ENCODE measurements at regions not wholly inside any gene's neighbourhood (a gene's known extent, or its start where the extent isn't known, plus 50 kb on each side); places are given as distances from the start of the nearest gene placed in this dataset.

- intact Hi-C loops (cut with micrococcal nuclease): no loop called here
Measured at GRCh38 chr6:16857969-16858592, 96.8 kb upstream of the ATXN1 start.

- intact Hi-C loops (cut with micrococcal nuclease): no loop called here
Measured at GRCh38 chr6:16855460-16855859, 94.2 kb upstream of the ATXN1 start.

GRCh38 chr6:16854986-16855385, 93.7 kb upstream of the ATXN1 start:
- intact Hi-C loops (cut with micrococcal nuclease): no loop called here

- intact Hi-C loops (cut with micrococcal nuclease): no loop called here
Measured at GRCh38 chr6:16852671-16853070, 91.4 kb upstream of the ATXN1 start.

GRCh38 chr6:16851758-16852157, 90.5 kb upstream of the ATXN1 start:
- intact Hi-C loops (cut with micrococcal nuclease): no loop called here

- intact Hi-C loops (cut with micrococcal nuclease): no loop called here
Measured at GRCh38 chr6:16851044-16851540, 89.8 kb upstream of the ATXN1 start.

DNA sequence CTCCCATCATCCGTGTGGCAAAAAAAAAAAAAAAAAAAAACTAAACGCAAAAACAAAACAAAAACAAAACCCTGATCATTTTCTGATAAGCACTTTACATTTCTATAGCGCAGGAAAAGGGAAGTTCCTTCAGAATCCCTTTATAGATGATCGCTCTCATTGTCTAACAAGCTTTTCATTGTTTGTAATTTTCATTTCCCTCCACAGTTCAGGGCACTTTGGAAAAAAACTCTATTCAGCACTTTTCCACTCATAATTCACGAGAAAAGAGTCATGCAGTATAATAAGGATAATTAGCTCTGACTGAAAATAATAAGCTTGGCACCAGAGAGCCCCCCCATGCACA, 89.4 kb upstream of the ATXN1 start:
- intact Hi-C loops (cut with micrococcal nuclease): no loop called here

- intact Hi-C loops (cut with micrococcal nuclease): no loop called here
Measured at GRCh38 chr6:16849988-16850680, 88.9 kb upstream of the ATXN1 start.

DNA sequence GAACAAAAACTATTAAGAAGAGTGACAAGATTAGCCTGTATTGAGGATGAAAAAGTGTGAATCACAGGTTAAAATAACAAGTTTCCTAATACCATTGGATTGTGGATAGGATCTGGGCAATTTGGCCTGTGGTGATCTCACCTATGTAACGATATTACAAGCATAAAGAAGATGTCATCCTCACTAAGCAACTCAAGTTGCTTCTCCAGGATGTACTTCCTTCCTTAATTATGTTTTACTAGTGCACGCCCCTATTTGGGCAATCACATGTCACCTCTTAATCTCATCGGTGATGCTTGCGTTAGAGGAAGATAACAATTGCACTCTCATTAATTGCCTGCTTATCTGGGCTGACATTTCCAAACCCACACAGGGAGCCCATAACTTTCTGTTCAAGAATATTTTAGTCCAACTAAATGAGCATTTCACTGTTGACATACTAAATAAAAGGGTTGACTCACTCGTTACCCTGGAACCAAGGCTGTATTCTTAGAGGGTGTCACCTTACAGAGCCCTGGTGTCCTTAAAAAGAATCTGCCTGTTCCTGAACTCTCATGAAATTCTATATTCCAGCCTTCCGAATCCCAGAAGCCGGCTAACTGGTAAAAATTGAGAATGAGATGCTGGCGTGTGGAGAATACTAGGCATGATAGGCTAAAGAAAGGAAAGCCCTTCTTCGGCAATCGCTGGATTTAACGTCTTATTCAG, 88.2 kb upstream of the ATXN1 start:
- intact Hi-C loops (cut with micrococcal nuclease): no loop called here

DNA sequence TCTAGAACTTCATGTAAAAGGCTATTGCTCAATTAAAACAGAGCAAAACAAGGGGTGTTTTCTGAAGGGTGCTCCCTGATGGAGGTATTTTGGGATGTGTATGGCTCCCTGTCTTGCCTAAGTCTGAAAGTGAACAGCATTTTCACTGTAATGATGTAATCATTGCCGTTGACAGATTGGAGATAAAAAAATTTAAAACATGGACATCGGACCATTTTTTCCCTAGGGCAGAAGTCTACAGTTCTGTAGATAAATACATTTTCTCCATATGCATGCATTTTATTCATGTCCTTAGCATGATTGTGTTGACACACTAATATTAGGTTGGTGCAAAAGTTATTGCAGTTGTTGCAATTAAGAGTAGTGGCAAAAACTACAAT, 85.1 kb upstream of the ATXN1 start:
- intact Hi-C loops (cut with micrococcal nuclease): no loop called here

DNA sequence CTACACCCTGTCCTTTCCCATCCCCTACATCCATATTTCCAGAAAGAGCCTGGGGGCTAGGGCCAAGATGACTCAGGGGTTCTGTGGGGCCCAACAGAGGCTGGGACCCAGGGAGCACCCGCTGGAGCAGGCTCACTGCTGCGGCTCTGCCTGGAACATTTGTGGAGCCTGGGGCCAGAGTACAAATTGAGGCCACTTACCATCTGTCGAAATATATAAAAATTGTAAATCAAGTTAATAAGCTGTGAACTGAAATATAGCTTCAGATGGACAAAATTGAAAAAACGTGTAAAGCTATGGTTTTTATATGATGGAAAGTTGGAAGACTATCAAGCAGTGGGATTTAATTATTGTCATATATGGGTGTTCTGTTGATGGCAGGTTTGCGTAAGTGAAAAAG, 82.9 kb upstream of the ATXN1 start:
- intact Hi-C loops (cut with micrococcal nuclease): no loop called here

DNA sequence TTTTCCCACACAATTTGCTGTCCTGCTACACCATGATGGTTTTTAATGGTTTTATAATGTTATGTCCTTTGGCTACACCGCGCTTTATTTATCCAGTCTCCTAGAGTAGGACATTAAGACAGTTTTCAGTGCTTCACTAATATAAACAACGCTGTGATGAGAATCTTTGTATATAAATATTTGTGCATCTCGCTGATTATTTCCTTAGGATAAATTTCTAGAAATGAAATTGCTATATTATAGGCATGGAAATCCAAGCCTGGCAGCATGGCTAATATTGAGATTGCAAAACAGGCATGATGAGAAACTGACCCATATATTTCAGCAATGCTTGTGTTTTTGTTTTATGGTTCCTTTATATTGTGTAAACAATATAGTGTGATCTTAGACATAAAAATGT, 81.4 kb upstream of the ATXN1 start:
- intact Hi-C loops (cut with micrococcal nuclease): no loop called here

DNA sequence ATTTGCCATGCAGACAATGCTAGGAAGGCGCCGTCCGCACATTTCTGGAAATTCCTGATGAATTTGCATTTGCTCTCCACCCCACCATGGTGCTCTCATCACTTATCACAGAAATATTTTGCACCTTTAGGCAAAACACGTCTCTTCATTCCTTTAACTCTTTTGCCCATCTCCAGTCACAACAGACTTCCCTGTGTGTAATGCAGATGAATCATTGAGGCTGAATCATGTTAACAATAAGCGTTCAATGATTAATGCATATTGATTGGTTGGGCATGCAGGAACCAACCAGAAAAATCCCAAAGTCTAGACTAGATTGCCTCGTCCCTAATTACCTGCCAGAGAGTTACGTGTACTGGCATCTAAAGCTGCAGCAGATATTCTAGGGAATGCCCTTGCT, 80.0 kb upstream of the ATXN1 start:
- intact Hi-C loops (cut with micrococcal nuclease): no loop called here

- intact Hi-C loops (cut with micrococcal nuclease): no loop called here
Measured at GRCh38 chr6:16840725-16841124, 79.5 kb upstream of the ATXN1 start.

GRCh38 chr6:16840291-16840690, 79.0 kb upstream of the ATXN1 start:
- intact Hi-C loops (cut with micrococcal nuclease): no loop called here

DNA sequence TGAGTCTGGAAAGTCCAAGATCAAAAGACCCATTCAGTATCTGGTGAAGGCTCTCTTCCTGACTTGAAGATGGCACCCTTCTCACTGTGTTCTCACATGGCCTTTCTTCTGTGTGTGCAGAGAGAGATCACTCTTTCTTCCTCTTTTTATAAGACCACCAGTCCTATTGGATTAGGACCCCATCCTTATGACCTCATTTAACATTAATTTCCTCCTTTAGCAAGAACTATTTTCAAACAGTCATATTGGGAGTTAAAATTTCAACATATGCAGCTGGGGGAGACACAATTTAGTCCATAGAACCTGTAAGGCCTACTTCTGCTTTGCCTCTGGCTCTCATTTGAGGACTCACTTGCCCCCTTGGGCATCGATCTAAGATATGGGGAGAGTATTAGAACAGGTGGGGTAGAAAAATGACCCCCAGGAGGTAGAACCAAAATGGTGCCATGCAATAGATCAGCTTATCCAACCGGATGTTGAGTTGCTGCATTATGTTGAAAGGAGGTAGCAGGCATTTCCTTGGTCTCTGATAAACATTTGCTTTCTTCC, 78.4 kb upstream of the ATXN1 start:
- intact Hi-C loops (cut with micrococcal nuclease): loop anchor here (5.0 kb wide), 1 partner anchor 77 kb away; the partner anchor contains the start of gene ATXN1

DNA sequence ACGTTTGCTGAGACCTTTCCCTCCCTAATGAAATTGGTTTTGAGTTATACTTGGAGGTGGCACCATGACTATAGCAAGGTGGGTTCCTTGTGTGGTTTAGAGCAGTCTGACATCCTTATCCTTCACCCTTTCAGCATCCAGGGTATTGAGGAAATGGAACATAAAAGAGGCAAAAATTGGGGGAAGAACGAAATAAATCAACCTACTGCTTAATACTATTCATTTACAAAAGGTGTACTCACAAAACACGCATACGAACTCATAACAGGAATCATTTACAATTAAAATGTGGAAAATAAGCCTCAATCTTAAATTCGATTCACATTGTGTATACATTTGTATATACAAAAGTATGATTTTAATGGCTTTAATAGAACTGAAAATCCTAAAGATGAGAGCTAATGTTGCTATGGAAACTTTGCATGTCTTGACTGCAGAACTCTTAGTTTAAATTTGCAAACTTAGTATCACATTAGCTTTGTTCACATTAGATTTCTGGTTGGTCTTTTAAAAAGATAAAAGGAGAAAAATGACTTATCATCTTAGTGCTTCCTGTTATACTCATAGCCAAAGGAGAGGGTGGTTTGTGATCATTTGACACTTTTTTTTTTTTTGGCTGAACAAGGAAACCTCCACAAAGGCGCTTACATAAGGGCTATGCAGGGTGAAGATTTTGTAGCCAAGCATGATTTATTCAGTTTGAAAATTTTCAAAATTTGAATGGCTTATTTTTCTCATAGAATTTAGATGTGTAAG, 76.1 kb upstream of the ATXN1 start:
- intact Hi-C loops (cut with micrococcal nuclease): loop anchor here (2.0 to 5.0 kb wide), 3 partner anchors 75 to 515 kb away; partner anchors contain the start of gene ATXN1

GRCh38 chr6:16836144-16836981, 75.1 kb upstream of the ATXN1 start:
- intact Hi-C loops (cut with micrococcal nuclease): loop anchor here (2.0 to 5.0 kb wide), 3 partner anchors 74 to 514 kb away; partner anchors contain the start of gene ATXN1

DNA sequence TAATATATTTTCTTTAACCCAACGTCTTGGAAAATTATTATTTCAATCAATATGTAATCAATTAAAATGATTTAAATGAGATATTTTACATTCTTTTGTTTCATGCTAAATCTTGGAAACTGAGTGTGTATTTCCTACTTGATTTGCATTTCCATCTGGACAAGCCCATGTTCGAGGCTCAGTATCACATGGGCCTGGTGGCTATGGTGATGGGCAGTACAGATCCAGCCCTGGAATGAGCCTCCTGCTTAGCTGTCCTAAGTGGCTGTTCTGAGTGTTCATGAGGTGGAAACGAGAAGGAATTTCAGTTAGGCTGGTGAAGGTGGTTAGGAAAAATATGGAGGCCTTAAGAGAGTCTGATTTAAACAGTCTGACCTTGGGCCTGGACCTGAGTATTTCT, 73.0 kb upstream of the ATXN1 start:
- intact Hi-C loops (cut with micrococcal nuclease): no loop called here

- intact Hi-C loops (cut with micrococcal nuclease): no loop called here
Measured at GRCh38 chr6:16832721-16833120, 71.5 kb upstream of the ATXN1 start.
